ENCODE measurements at regions not wholly inside any gene's neighbourhood (a gene's known extent, or its start where the extent isn't known, plus 50 kb on each side); places are given as distances from the start of the nearest gene placed in this dataset.

- no peak for ATAC-seq (ENCODE audit: low FRiP score)
- TF ChIP-seq, protein P1, sequence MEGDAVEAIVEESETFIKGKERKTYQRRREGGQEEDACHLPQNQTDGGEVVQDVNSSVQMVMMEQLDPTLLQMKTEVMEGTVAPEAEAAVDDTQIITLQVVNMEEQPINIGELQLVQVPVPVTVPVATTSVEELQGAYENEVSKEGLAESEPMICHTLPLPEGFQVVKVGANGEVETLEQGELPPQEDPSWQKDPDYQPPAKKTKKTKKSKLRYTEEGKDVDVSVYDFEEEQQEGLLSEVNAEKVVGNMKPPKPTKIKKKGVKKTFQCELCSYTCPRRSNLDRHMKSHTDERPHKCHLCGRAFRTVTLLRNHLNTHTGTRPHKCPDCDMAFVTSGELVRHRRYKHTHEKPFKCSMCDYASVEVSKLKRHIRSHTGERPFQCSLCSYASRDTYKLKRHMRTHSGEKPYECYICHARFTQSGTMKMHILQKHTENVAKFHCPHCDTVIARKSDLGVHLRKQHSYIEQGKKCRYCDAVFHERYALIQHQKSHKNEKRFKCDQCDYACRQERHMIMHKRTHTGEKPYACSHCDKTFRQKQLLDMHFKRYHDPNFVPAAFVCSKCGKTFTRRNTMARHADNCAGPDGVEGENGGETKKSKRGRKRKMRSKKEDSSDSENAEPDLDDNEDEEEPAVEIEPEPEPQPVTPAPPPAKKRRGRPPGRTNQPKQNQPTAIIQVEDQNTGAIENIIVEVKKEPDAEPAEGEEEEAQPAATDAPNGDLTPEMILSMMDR (IDR thresholded peaks at IDR 0.05), result no peak
- DNase-seq (ENCODE audit: low spot score), result no peak
These were observed 122.0 kb upstream of the RGMA start for GRCh38 chr15:93210995-93211394.

- TF ChIP-seq, protein P1 (IDR thresholded peaks at IDR 0.05), result no peak
- ATAC-seq (ENCODE audit: low FRiP score) (no peak), DNase-seq (ENCODE audit: low spot score) (no peak)
These were observed 120.9 kb upstream of the RGMA start for GRCh38 chr15:93209690-93210445.

DNA sequence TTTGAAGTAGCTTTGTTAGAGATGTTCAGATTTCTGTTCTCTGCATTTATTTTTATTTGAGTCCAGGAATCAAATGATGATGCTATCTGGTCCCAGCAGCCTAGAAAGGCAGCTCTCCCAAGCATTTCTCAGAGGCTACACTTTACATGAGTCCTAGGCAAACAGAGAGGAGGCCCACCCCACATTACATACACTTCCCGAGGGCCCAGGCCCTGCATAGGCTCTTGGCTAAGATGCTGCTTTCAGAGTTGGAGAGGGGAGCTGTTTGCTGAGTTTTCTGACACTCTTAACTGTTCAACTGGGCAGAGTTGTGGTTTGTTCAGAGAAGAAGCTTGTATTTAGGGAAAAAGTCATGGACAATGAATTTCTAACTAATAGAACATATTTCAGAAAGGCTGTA, 117.9 kb upstream of the RGMA start:
- no peak for ATAC-seq (ENCODE audit: low FRiP score)
- TF ChIP-seq, protein P1 (IDR thresholded peaks at IDR 0.05), result no peak
- no peak for DNase-seq (ENCODE audit: low spot score)

GRCh38 chr15:93205413-93205812, 116.4 kb upstream of the RGMA start:
- DNase-seq (ENCODE audit: low spot score), result no peak
- no peak for ATAC-seq (ENCODE audit: low FRiP score)
- TF ChIP-seq, protein P1 (IDR thresholded peaks at IDR 0.05), result no peak

DNA sequence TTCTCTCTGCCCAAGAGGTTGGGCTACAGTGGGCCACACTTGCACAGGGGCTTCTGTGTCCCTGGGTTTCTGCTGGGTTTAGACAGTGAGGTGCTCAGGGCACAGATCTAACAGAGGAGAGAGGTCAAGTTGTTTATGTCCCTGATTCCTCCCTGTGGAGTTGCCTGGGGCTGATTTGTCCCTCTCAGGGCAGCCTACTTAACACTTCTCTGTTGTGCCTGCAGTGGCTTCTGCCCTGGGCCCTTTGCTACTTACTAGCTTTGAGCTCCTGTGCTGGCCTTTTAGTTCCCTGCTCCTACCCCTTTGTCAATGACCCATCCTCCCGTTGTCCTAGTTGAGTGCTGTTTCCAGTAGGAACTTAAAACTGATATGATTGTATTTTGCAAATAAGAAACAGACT, 114.0 kb upstream of the RGMA start:
- DNase-seq (ENCODE audit: low spot score), result no peak
- TF ChIP-seq, protein P1 (IDR thresholded peaks at IDR 0.05), result no peak
- ATAC-seq (ENCODE audit: low FRiP score), result no peak

- TF ChIP-seq, protein P1 (IDR thresholded peaks at IDR 0.05), result no peak
- ATAC-seq (ENCODE audit: low FRiP score) (no peak), DNase-seq (ENCODE audit: low spot score) (no peak)
These were observed 113.4 kb upstream of the RGMA start for GRCh38 chr15:93202405-93202804.

- TF ChIP-seq, protein P1 (IDR thresholded peaks at IDR 0.05), result no peak
- no peak for DNase-seq (ENCODE audit: low spot score)
- no peak for ATAC-seq (ENCODE audit: low FRiP score)
These were observed 112.9 kb upstream of the RGMA start for GRCh38 chr15:93201940-93202339.
